GM18873 (cell line): ENCODE measurements at regions not wholly inside any gene's neighbourhood (a gene's known extent, or its start where the extent isn't known, plus 50 kb on each side); places are given as distances from the start of the nearest gene placed in this dataset.
"Not testable (repeated sequence)": the region's sequence is repeated elsewhere in the genome, so short reads cannot be mapped to it uniquely, and the experiment has no call there.

Experiments
- ATAC-seq: cut with Tn5 transposase; IDR thresholded peaks from one replicate; pipeline ENCODE4 v1.9.1; 2021; ENCODE audit warnings: mild to moderate bottlenecking, moderate library complexity, moderate number of reproducible peaks; ENCODE audit not compliant: unreplicated experiment, low FRiP score

GRCh38 chr2:129178356-129178755 lies 801.1 kb upstream of the RAB6C start:
- ATAC-seq = no peak

- ATAC-seq = no peak
These were observed 800.3 kb upstream of the RAB6C start for GRCh38 chr2:129179199-129179598.

GRCh38 chr2:129180124-129180716 lies 799.2 kb upstream of the RAB6C start:
- ATAC-seq = no peak

GRCh38 chr2:129181433-129181832 lies 798.0 kb upstream of the RAB6C start:
- no peak for ATAC-seq

- ATAC-seq = no peak
These were observed 797.5 kb upstream of the RAB6C start for GRCh38 chr2:129181963-129182362.

DNA sequence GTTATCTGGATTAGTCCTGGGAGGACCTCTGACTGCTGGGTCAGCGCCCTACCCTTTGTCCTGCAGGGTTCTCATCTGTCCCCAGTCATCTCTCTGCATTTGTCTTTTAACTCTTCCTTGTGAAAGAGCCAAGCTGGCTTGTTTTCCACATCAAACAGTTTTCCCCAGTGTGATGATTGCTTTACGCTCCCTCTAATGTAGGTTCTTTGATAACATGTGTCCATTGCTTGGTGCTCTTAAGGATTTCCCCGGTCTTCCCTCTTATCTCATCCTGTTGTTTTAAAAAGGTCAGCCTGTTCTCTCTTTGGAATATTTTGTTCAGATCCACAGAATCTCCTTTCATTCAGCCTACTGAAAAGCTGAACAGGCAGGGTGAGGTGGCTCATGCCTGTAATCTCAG lies 792.1 kb upstream of the RAB6C start:
- ATAC-seq = no peak

- no peak for ATAC-seq
These were observed 791.0 kb upstream of the RAB6C start for GRCh38 chr2:129188451-129188850.

DNA sequence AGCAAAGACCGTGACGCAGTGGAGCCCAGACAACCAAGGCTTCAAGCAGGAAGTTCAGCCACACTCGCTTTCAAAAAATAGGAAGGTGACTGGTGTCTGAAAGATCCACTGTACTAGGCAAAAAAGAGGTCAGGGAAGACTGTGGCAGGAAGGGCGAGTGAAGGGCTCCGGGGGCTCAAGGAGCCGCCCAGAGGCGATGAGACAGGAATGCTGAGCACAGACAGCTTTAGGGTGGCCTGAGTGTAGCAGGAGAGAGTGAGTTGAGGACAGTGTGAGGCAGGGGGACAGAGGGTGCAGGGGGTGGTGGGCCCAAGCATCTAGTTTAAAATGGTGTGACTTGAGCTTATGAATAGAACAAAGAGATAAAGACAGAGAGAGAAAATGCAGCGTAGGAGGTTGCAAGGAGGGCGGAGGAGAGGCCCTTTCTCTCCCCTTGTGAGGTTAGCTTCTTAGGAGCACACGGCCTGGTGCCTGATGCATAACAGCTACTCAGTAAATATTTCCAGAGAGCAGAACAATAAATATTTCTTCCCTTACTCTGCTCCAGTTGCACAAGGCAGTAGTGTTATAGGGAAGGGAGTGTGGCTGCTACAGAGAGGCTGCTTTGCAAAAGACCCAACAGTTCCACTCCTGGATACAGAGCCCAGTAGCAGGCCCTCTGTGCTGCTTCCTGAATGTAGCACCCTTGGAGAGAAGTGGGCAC lies 789.7 kb upstream of the RAB6C start:
- ATAC-seq = no peak

- ATAC-seq = no peak
These were observed 789.0 kb upstream of the RAB6C start for GRCh38 chr2:129190494-129190893.

DNA sequence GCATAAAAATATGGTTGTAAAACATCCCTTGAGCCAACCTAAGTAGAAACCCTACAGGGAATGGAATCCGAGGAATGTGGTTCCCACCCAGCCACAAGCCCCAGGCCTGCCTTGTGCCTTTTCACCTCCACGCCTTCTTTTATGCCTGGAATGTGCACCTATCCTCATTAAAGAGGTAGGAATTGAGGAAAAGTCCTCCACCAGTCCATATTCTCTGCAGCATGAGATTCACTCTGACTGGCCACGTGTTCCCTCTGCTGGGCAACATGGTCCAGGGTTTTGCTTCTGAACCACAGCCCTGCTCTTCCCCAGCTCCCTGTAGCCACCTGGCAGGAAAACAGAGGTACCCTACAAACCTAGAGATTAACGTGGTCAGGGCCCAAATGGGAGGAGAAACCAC lies 787.9 kb upstream of the RAB6C start:
- no peak for ATAC-seq

GRCh38 chr2:129192117-129192516 lies 787.3 kb upstream of the RAB6C start:
- ATAC-seq = no peak

DNA sequence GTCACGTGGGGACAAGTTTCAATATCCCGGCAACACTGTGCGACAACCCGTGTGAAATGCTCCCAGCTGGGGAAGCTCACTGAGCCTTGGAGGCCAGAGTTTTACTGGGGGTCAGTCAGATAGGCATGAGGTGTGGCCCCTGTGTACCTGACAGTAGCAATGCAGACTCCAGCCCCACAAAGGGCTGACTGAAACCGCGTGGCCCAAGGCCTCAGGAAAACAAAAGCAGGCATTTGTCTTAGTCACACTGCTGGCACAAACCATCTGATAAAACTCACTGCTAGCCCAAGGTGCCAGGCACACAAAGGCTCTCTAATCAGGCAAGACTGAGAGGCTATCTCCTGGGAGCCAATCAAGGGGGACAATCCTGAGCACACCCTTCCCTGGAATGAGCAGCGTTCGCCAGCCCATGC lies 786.6 kb upstream of the RAB6C start:
- ATAC-seq = no peak

DNA sequence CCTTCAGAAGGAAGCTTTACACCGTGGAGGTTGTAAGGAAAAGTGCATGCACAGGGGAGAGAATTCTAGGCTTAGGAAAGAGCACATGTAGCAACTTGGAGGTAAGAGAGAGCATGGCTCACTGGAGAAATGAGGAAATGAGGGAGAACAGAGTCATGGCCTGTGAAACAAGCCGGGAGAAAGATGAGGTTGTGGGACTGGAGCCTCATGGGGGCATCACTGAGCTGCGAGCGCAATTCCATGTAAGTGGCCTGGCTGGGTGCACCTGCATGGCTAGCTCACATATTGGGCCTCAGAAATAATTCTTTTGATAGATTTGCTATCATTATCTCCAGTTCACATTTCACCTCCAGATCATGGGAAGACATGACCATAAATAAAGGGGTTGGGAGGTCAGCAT lies 785.5 kb upstream of the RAB6C start:
- ATAC-seq = no peak

GRCh38 chr2:129199501-129199900 lies 780.0 kb upstream of the RAB6C start:
- ATAC-seq = no peak

- no peak for ATAC-seq
These were observed 777.8 kb upstream of the RAB6C start for GRCh38 chr2:129201696-129202095.

DNA sequence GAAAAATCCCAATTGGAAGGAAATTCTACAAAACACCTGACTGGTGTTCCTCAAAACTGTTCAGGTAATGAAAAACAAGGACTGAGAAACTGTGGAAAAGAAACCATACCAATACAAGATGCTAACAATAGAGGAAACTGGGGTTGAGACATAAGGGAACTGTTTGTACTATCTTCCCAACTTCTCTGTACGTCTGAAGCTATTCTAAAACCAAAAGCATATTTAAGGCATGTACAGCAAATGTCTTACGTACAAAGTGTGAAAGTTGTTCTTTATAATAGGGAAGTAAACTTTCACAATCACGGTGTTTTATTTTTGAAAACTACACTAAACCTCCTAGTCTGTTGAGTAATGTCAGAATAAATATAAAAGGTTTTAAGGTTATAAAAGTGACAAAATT lies 776.1 kb upstream of the RAB6C start:
- ATAC-seq = no peak

- not testable (repeated sequence) for ATAC-seq
These were observed 774.9 kb upstream of the RAB6C start for GRCh38 chr2:129204581-129204980.

- ATAC-seq = no peak
These were observed 774.3 kb upstream of the RAB6C start for GRCh38 chr2:129205176-129205575.

- no peak for ATAC-seq
These were observed 773.7 kb upstream of the RAB6C start for GRCh38 chr2:129205766-129206165.

DNA sequence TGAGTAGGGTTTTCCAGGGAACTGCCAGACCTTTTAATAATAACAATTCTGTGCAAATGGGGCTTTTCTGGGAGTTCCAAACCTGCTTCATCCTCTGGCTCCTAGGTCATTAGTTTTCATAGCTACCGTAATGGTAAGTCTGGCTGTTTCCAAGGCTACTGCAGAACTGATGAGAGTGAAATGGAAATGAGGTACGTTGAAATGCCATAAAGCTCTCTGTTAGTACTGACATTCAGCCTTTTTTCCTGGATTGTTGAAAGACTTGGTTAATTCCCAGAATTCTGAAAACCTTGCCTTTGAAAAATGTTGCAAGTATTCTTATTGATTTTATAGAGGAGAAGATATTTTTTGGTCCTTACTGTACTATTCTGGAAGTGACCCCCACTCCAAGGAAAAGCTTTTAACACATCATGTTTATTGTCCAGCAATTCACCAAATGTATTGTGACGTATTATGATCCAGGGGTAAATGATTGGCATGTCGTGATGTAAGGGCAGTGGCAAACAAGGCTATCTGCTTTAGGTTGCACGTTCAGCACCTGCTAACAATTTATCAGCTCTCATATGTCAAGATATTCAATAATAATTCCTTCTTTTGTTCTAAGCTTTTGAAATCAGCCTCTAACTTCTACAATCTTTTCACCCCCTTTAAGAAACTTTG lies 767.0 kb upstream of the RAB6C start:
- no peak for ATAC-seq

GRCh38 chr2:129224022-129224421 lies 755.4 kb upstream of the RAB6C start:
- no peak for ATAC-seq

DNA sequence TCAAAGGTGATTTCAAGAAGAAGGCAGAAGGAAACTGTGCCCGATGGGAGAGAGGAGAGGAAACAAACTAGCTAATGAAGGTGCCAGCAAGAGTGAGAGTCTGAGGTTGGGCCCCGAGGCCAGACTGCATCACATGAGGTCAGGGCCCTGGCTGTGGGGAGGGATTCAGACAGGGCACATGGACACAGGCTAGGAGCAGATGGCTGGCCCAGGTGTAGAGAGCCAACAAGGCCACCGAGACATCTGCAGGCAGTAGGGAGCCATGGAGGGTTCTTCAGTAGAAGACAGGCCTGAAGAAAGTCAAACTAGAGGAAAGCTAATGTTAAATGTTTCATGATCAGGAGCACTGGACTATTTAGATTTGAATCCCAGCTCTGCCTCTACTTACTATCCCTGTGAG lies 755.0 kb upstream of the RAB6C start:
- ATAC-seq = no peak
